GM12872 (cell line): ENCODE measurements at regions not wholly inside any gene's neighbourhood (a gene's known extent, or its start where the extent isn't known, plus 50 kb on each side); places are given as distances from the start of the nearest gene placed in this dataset.

ENCODE experiments used
- CTCF ChIP-seq: IDR thresholded peaks from 3 replicates; pipeline ENCODE4 v1.5.1; 2011; ENCODE audit warnings: low read depth, mild to moderate bottlenecking, low read length, moderate library complexity; ENCODE audit not compliant: insufficient read depth

DNA sequence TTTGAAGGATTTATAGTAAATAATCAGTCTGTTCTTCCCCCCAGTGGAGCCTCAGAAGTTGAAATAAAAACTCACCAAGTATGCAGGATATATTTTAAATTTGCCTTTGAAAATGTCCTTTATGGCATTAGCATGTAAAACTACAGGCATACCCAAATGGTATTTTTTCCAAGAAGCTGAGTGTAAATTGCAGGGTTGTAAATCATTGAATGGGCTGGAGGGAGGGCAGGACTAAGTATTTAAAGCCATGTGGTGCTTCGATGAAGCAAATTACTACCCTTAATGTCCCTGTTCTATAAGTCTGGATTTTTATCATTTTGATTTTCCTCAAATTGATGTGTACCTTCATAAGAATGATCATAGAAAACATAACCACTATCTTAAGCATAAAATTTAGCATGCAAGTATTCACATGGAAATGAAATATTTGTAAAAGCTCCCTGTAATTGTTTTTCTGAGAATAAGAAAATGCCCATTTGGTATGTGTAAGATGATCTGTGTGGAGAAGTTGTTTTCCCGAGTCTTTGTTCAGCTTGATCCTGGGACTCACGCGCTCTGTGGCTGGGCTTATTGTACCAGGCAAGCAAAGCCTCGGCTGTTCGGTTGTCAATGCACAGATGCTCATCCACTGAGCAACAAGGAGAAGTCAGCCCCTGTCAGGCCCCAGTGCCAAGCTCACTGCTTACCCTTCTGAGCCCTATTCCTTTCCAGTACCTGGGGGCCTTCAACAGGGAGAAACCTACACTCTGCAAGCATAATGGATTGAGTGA, 66.7 kb downstream of the CD164 start:
- TF ChIP-seq CTCF, result no peak

DNA sequence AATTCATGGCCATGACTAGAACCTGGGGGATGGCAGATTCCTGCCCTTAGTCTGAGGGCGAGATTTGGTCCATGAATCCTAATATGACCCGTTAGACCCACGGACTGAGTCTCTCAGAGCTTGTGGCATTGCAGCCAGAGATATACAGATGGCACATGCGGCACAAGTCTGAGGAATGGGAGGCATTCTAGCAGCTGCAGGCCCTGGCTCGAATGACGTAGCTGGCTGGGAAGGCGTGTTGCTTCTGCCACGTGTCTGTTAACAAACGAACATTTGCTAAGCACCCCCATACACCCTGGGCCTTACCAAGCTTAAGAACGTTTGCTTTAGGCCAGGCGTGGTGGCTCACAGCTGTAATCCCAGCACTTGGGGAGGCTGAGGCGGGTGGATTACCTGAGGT, 68.0 kb downstream of the CD164 start:
- TF ChIP-seq CTCF, result no peak

DNA sequence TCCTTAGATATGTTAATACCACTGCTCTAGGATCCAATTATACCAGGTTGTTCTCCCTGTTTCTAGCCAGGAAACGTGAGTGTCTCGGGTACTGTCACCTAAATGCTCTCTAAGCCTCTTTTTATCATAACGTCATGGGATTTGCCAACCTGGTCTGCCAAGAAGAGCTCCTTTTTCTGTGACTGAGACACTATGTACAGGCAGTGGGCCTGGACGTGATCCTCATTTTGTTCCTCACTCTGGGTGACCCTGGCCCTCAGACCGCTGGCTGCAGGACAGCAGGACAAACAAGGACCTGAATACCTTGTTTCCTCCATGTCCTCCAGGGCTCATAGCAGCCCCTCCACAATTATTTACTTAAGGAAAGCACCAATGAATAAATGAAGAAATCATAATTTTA, 69.1 kb downstream of the CD164 start:
- no peak for TF ChIP-seq CTCF

DNA sequence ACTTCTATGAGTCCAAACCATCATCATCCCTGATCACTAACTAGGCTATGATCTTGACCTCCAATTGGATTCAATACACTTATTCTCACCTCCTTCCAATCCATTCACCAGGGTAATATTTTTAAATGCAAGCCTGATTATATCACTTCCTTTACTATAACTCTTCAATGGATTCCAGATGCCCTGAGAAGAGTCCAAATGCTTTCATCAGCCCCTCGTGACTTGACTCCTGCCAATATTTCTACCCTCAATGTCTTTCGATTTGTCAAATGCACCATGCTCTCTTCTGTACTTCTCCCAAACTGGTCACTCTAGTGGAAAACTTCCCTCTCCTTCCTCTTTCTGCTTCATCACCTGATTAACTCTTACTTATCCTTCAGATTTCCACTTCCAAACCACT, 70.8 kb downstream of the CD164 start:
- no peak for TF ChIP-seq CTCF

- TF ChIP-seq CTCF, result no peak
These were observed 72.3 kb downstream of the CD164 start for GRCh38 chr6:109309917-109310316.

DNA sequence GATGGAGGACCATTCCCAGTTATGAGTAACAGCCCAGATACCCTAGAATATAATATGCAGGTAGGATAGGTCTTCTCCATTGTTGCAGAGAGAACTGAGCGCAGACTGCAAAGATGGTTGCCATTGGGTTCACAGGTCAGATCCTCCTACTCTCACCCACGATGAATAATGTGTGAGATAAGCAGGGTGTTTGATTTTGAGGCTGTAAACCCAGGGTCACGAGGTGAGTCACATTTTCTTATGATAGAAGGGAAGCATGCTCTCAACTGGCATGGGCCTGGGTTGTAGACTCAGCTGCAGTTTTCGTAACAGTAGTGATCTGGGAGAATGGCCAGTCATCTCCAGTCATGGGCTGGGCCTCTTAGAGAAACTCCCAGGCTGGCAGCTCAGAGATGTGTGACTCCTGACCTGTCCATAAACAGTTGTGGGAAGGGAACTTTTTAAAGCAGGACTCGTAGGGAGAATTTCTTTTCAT, 74.2 kb downstream of the CD164 start:
- TF ChIP-seq CTCF, result no peak

DNA sequence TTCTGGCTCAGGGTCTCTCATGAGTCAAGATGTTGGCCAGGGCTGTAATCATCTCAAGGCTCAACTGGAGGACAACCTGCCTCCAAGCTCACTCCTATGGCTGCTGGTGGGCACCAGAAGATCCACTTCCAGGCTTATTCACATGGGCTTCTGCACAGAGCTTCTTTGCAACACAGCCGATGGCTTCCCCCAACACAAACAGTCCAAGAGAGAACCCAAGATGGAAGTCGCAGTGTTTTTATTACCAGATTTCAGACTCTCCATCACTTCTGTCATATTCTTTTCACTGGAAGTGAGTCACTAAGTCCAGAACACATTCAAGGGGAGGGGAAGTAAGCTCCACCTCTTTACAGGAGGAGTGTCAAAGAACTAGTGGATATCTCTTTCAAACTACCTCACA, 75.5 kb downstream of the CD164 start:
- TF ChIP-seq CTCF, result no peak
